OCI-LY1 (cell line): ENCODE measurements at regions not wholly inside any gene's neighbourhood (a gene's known extent, or its start where the extent isn't known, plus 50 kb on each side); places are given as distances from the start of the nearest gene placed in this dataset.

Experiments
- EZH2 ChIP-seq: fragments of 200-600 bp; sonication (generic), shearing (Covaris generic); IDR thresholded peaks from 2 replicates; pipeline ENCODE4 v1.8.0; 2017; ENCODE audit warnings: borderline replicate concordance, mixed run types, mild to moderate bottlenecking, antibody characterized with exemption, low read length, moderate library complexity, mixed read lengths
- TF ChIP-seq, protein P1 (sequence below): fragments of 200-600 bp; sonication (generic), shearing (Covaris generic); IDR thresholded peaks from 2 replicates; pipeline ENCODE4 v1.5.1; 2017; ENCODE audit warnings: mild to moderate bottlenecking, antibody characterized with exemption, low read length, moderate library complexity, mixed read lengths

DNA sequence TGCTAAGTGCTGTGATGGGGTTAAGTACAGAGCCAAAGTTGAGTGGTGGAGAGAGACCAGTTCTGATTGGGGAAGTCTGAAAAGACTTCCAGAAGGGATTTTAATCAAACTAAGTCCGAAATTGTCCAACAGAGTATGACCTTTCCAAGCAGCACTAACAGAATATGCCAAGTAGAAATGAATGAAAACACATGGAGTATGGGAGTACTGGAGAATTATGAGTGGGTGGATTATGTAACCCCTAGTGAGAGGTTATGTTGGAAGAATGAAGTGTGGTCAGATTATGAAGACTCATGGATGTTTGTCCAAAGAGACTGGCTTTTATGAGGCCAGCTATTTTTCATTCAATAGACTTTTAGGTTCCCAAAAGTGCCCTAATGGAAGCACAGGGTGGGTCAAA lies 94.0 kb upstream of the PLEKHA5 start:
- no peak for TF ChIP-seq EZH2
- TF ChIP-seq, protein P1, sequence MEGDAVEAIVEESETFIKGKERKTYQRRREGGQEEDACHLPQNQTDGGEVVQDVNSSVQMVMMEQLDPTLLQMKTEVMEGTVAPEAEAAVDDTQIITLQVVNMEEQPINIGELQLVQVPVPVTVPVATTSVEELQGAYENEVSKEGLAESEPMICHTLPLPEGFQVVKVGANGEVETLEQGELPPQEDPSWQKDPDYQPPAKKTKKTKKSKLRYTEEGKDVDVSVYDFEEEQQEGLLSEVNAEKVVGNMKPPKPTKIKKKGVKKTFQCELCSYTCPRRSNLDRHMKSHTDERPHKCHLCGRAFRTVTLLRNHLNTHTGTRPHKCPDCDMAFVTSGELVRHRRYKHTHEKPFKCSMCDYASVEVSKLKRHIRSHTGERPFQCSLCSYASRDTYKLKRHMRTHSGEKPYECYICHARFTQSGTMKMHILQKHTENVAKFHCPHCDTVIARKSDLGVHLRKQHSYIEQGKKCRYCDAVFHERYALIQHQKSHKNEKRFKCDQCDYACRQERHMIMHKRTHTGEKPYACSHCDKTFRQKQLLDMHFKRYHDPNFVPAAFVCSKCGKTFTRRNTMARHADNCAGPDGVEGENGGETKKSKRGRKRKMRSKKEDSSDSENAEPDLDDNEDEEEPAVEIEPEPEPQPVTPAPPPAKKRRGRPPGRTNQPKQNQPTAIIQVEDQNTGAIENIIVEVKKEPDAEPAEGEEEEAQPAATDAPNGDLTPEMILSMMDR, result no peak
